B cell (primary cell): ENCODE measurements at regions not wholly inside any gene's neighbourhood (a gene's known extent, or its start where the extent isn't known, plus 50 kb on each side); places are given as distances from the start of the nearest gene placed in this dataset.

Source experiments
- ATAC-seq: fragments of 200-7000 bp; cut with Tn5 transposase; one replicate; pipeline ENCODE4 v1.10.0; 2021; ENCODE audit warnings: low read depth, mild to moderate bottlenecking, moderate number of reproducible peaks, moderate library complexity
- CTCF ChIA-PET: fragments of 350-600 bp; sonication (Branson Sonifier 250); formaldehyde crosslinking; loops from one replicate; lab custom pipeline; 2021; ENCODE audit warnings: antibody characterized with exemption, inconsistent platforms; lab: Charles Lee
- POLR2A ChIA-PET: fragments of 350-600 bp; sonication (Branson Sonifier 250); formaldehyde crosslinking; loops from one replicate; lab custom pipeline; 2021; ENCODE audit warnings: antibody characterized with exemption; lab: Charles Lee
- DNase-seq: peaks from one replicate; pipeline ENCODE4 v3.0.0; 2013
- H2AFZ ChIP-seq: 2 replicates; pipeline ENCODE4 v1.6.1; 2012; ENCODE audit warnings: mild to moderate bottlenecking, low read depth, low read length; ENCODE audit not compliant: insufficient read depth, poor library complexity, severe bottlenecking
- H3K27ac ChIP-seq, 2 donors: 1 replicate in 1 of 2; 2 replicates in 1 of 2; pipeline ENCODE4 v1.5.1; 2012 to 2013; ENCODE audit warnings: low read length in 2 of 2, mild to moderate bottlenecking in 2 of 2, moderate library complexity in 1 of 2
- H3K27me3 ChIP-seq, 4 experiments: fragments of 200-600 bp in 1 of 4; sonication (generic) in 1 of 4; replicated peaks in 1 of 4; 1 replicate in 2 of 4; 2 replicates in 2 of 4; pipeline versions ENCODE4 v1.6.1 to v1.7.0; 2013 to 2016; ENCODE audit warnings: low read length in 3 of 4, mild to moderate bottlenecking in 2 of 4, mixed read lengths in 1 of 4, moderate library complexity in 1 of 4; ENCODE audit not compliant: insufficient read depth in 4 of 4, control insufficient read depth in 3 of 4; ENCODE audit errors: control extremely low read depth in 1 of 4
- H3K36me3 ChIP-seq, 2 experiments: replicated peaks in 1 of 2; 1 replicate in 1 of 2; 2 replicates in 1 of 2; pipeline versions ENCODE4 v1.6.1 to v1.7.1; 2013; ENCODE audit warnings: low read length in 1 of 2; ENCODE audit not compliant: insufficient read depth in 2 of 2, control insufficient read depth in 1 of 2; ENCODE audit errors: control extremely low read depth in 1 of 2, extremely low read depth in 1 of 2
- H3K4me1 ChIP-seq, 2 donors: fragments of 200-600 bp in 1 of 2; sonication (generic) in 1 of 2; 1 replicate in 1 of 2; 2 replicates in 1 of 2; pipeline versions ENCODE4 v1.5.1 to v1.6.1; 2013 to 2017; ENCODE audit warnings: low read length in 2 of 2; ENCODE audit not compliant: control insufficient read depth in 2 of 2, insufficient read depth in 2 of 2
- H3K4me2 ChIP-seq: replicated peaks from 2 replicates; pipeline ENCODE3; 2012; ENCODE audit warnings: mild to moderate bottlenecking, low read depth, low read length; ENCODE audit not compliant: poor library complexity, severe bottlenecking
- H3K4me3 ChIP-seq, 5 experiments: fragments of 200-600 bp in 1 of 5; sonication (generic) in 1 of 5; 1 replicate in 3 of 5; 2 replicates in 2 of 5; pipeline versions ENCODE4 v1.5.1 to v1.7.0; 2011 to 2016; ENCODE audit warnings: low read length in 4 of 5, mild to moderate bottlenecking in 4 of 5, low read depth in 2 of 5, control low read depth in 1 of 5, moderate library complexity in 1 of 5; ENCODE audit not compliant: insufficient read depth in 1 of 5; ENCODE audit errors: control extremely low read depth in 1 of 5, extremely low read depth in 1 of 5
- H3K79me2 ChIP-seq: fragments of 200-600 bp; sonication (generic); one replicate; pipeline ENCODE4 v1.6.0; 2016; ENCODE audit warnings: low read length; ENCODE audit not compliant: control insufficient read depth, insufficient read depth
- H3K9ac ChIP-seq: fragments of 200-600 bp; sonication (generic); 2 replicates; pipeline ENCODE4 v1.6.1; 2017; ENCODE audit warnings: mild to moderate bottlenecking, low read length, moderate library complexity
- H3K9me3 ChIP-seq, 3 donors: one replicate each; pipeline versions ENCODE4 v1.6.1 to v1.7.1; 2013; ENCODE audit warnings: low read length in 2 of 3; ENCODE audit not compliant: control insufficient read depth in 2 of 3, insufficient read depth in 1 of 3; ENCODE audit errors: control extremely low read depth in 1 of 3
- H4K20me1 ChIP-seq: 2 replicates; pipeline ENCODE4 v1.6.0; 2012; ENCODE audit warnings: mild to moderate bottlenecking, low read length; ENCODE audit not compliant: insufficient read depth, control insufficient read depth, poor library complexity, severe bottlenecking
- H3K27ac Mint-ChIP-seq: one replicate; pipeline ENCODE4 v1.8.0; 2021; ENCODE audit warnings: mixed read lengths
- H3K27me3 Mint-ChIP-seq: one replicate; pipeline ENCODE4 v1.8.0; 2021; ENCODE audit warnings: mixed read lengths
- H3K4me1 Mint-ChIP-seq: one replicate; pipeline ENCODE4 v1.8.0; 2021; ENCODE audit warnings: mixed read lengths
- H3K4me3 Mint-ChIP-seq: one replicate; pipeline ENCODE4 v1.8.0; 2021; ENCODE audit warnings: mixed read lengths
- H3K9me3 Mint-ChIP-seq: one replicate; pipeline ENCODE4 v1.8.0; 2022; ENCODE audit warnings: mixed read lengths; ENCODE audit not compliant: insufficient read depth
- CTCF ChIP-seq: fragments of 200-600 bp; IDR thresholded peaks from one replicate; pipeline ENCODE4 v1.8.0; 2022; ENCODE audit warnings: antibody characterized with exemption, mild to moderate bottlenecking
- EZH2 ChIP-seq: IDR thresholded peaks from 2 replicates; pipeline ENCODE4 v1.6.1; 2012; ENCODE audit warnings: borderline replicate concordance, low read depth, mild to moderate bottlenecking, moderate library complexity, low read length; ENCODE audit not compliant: insufficient read depth, poor library complexity, severe bottlenecking
- WGBS: methylation state at CpG from one replicate; pipeline ENCODE4 v1.1.5; 2013; ENCODE audit warnings: missing lambda C conversion rate; ENCODE audit not compliant: insufficient coverage; 5-methylcytosine and 5-hydroxymethylcytosine counted together
- intact Hi-C: fragments of 100-400 bp; cut with micrococcal nuclease; formaldehyde crosslinking; loops from one replicate; pipeline ENCODE4 v1.10.0; 2022

DNA sequence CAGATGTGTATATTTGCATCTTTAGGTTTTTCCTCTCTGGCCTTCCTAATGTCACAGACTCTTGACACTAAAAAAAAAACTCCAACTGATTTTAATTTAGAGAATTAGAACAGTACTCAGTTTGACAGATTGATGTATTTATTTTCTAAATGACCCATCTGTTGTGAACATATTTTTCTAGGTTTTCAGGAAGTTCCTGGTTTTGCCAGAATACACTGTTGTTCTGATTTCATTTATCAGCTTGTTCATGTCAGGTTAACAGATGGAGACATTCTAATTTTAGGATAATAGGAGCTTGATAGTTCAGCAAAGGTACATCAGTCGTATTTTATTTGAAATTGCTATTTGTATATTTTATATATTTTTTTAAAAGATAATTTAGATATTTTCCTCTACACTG, 133.4 kb downstream of the TANC2 start:
- Mint-ChIP-seq H3K27me3 (no peaks in the 10 kb centered on the region), H3K9me3 (no peaks in the 10 kb centered on the region), H3K4me1 (peaks cover 11% of the 10 kb centered on the region), H3K27ac (no peak overlapping the region), H3K4me3 (no peak overlapping the region)
- Histone ChIP-seq H3K4me1 (peaks cover 0 to 7% of the 10 kb centered on the region in 2 donors), H3K36me3 (no peaks in the 10 kb centered on the region), H4K20me1 (no peaks in the 10 kb centered on the region), H3K27ac (no peak overlapping the region), H2AFZ (no peak overlapping the region), H3K4me3 (no peak overlapping the region), H3K79me2 (no peaks in the 10 kb centered on the region), H3K4me2 (peak overlapping the region; percentile 7), H3K9ac (no peak overlapping the region), H3K9me3 (no peaks in the 10 kb centered on the region), H3K27me3 (no peaks in the 10 kb centered on the region)
- POLR2A ChIA-PET = no interaction called here
- ATAC-seq (no peak), DNase-seq (no peak)
- CTCF ChIA-PET = interaction anchor here (0.5 to 1.7 kb wide), 2 partner anchors 82 to 307 kb away, joined by 3 to 7 read pairs; no protein-coding TSS in a partner anchor
- intact Hi-C loops = no loop called here
- TF ChIP-seq EZH2 = no peak
- no peak for TF ChIP-seq CTCF
- no CpG with 5 or more reads among the region's 1 CpG for WGBS

DNA sequence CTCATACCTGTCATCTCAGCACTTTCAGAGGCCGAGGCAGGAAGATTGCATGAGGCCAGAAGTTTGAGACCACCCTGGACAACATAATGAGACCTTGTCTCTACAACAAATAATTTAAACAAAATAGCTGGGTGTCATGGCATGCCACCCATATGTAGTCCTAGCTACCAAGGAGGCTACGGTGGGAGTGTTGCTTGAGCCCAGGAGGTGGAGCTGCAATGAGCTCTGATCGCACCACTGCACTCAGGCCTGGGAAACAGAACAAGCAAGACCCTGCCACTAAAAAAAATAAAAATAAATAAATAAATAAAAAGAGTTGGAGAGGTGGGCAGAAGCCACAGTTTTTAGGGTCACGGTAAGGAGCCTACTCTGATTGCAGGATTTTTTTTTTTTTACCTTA, 136.0 kb downstream of the TANC2 start:
- H3K4me3 ChIP-seq = no peak overlapping the region
- Mint-ChIP-seq H3K27ac (no peak overlapping the region), H3K27me3 (no peaks in the 10 kb centered on the region), H3K4me3 (no peak overlapping the region), H3K9me3 (no peaks in the 10 kb centered on the region), H3K4me1 (peaks cover 11% of the 10 kb centered on the region)
- no peak overlapping the region for H3K4me2 ChIP-seq
- no peaks in the 10 kb centered on the region for H3K36me3 ChIP-seq
- no peaks in the 10 kb centered on the region for H3K27me3 ChIP-seq
- 100% methylated on average over 1 of the region's 4 CpGs for WGBS
- no peak for TF ChIP-seq EZH2
- no peak for TF ChIP-seq CTCF
- DNase-seq (no peak), ATAC-seq (no peak)
- H2AFZ ChIP-seq = no peak overlapping the region
- no peaks in the 10 kb centered on the region for H3K79me2 ChIP-seq
- CTCF ChIA-PET = no interaction called here
- H3K27ac ChIP-seq = no peak overlapping the region
- no peak overlapping the region for H3K9ac ChIP-seq
- H4K20me1 ChIP-seq = no peaks in the 10 kb centered on the region
- intact Hi-C loops = no loop called here
- POLR2A ChIA-PET = no interaction called here
- H3K4me1 ChIP-seq = peaks cover 0 to 7% of the 10 kb centered on the region in 2 donors
- no peaks in the 10 kb centered on the region for H3K9me3 ChIP-seq
